ENCODE measurements at regions not wholly inside any gene's neighbourhood (a gene's known extent, or its start where the extent isn't known, plus 50 kb on each side); places are given as distances from the start of the nearest gene placed in this dataset.

GRCh38 chr9:102769307-102769706, 225.8 kb upstream of the CYLC2 start:
- H3K4me3 ChIP-seq (ENCODE audit: insufficient read depth, low read length, poor library complexity, severe bottlenecking) = no peak overlapping the region
- H2AFZ ChIP-seq (ENCODE audit: low read depth, low read length, severe bottlenecking) = no peak overlapping the region
- H4K20me1 ChIP-seq (ENCODE audit: low read depth, low read length) = no peaks in the 10 kb centered on the region
- TF ChIP-seq EZH2phosphoT487 (conservative IDR thresholded peaks at IDR 0.05; ENCODE audit: low read length) (no peak), CTCF (IDR thresholded peaks at IDR 0.05; ENCODE audit: insufficient read depth, low read length, poor library complexity, severe bottlenecking) (no peak)
- H3F3A ChIP-seq (ENCODE audit: insufficient read depth) = no peaks in the 10 kb centered on the region
- no peaks in the 10 kb centered on the region for H3K79me2 ChIP-seq (ENCODE audit: insufficient read depth, low read length)
- no peaks in the 10 kb centered on the region for H3K27me3 ChIP-seq (ENCODE audit: low read length)
- no peaks in the 10 kb centered on the region for H3K36me3 ChIP-seq (ENCODE audit: low read length)
- H3K4me2 ChIP-seq (ENCODE audit: low read depth, low read length, poor library complexity, severe bottlenecking) = no peak overlapping the region
- H3K9me3 ChIP-seq (ENCODE audit: insufficient read depth, low read length) = no peaks in the 10 kb centered on the region
- H3K9me2 ChIP-seq (replicated peaks; ENCODE audit: insufficient read depth, low read length) = no peaks in the 10 kb centered on the region; the same call in 1 of the 2 replicates
- H3K27ac ChIP-seq (ENCODE audit: low read depth, low read length) = no peak overlapping the region
- no peak overlapping the region for H3K9ac ChIP-seq (ENCODE audit: low read length)

- no peaks in the 10 kb centered on the region for H3K79me2 ChIP-seq (ENCODE audit: insufficient read depth, low read length)
- H3F3A ChIP-seq (ENCODE audit: insufficient read depth) = no peaks in the 10 kb centered on the region
- H2AFZ ChIP-seq (ENCODE audit: low read depth, low read length, severe bottlenecking) = no peak overlapping the region
- H3K9me2 ChIP-seq (replicated peaks; ENCODE audit: insufficient read depth, low read length) = no peaks in the 10 kb centered on the region; the same call in 1 of the 2 replicates
- H3K9ac ChIP-seq (ENCODE audit: low read length) = no peak overlapping the region
- H4K20me1 ChIP-seq (ENCODE audit: low read depth, low read length) = no peaks in the 10 kb centered on the region
- H3K36me3 ChIP-seq (ENCODE audit: low read length) = no peaks in the 10 kb centered on the region
- H3K27me3 ChIP-seq (ENCODE audit: low read length) = no peaks in the 10 kb centered on the region
- no peak overlapping the region for H3K4me3 ChIP-seq (ENCODE audit: insufficient read depth, low read length, poor library complexity, severe bottlenecking)
- TF ChIP-seq CTCF (IDR thresholded peaks at IDR 0.05; ENCODE audit: insufficient read depth, low read length, poor library complexity, severe bottlenecking) (no peak), EZH2phosphoT487 (conservative IDR thresholded peaks at IDR 0.05; ENCODE audit: low read length) (no peak)
- H3K9me3 ChIP-seq (ENCODE audit: insufficient read depth, low read length) = no peaks in the 10 kb centered on the region
- H3K27ac ChIP-seq (ENCODE audit: low read depth, low read length) = no peak overlapping the region
- H3K4me2 ChIP-seq (ENCODE audit: low read depth, low read length, poor library complexity, severe bottlenecking) = no peak overlapping the region
Measured at GRCh38 chr9:102768002-102768401, 227.1 kb upstream of the CYLC2 start.

- Histone ChIP-seq H3K9me2 (replicated peaks; ENCODE audit: insufficient read depth, low read length) (no peaks in the 10 kb centered on the region; the same call in 1 of the 2 replicates), H3K36me3 (ENCODE audit: low read length) (no peaks in the 10 kb centered on the region), H3K4me3 (ENCODE audit: insufficient read depth, low read length, poor library complexity, severe bottlenecking) (no peak overlapping the region), H3K79me2 (ENCODE audit: insufficient read depth, low read length) (no peaks in the 10 kb centered on the region), H4K20me1 (ENCODE audit: low read depth, low read length) (no peaks in the 10 kb centered on the region), H3K27me3 (ENCODE audit: low read length) (no peaks in the 10 kb centered on the region), H3K4me2 (ENCODE audit: low read depth, low read length, poor library complexity, severe bottlenecking) (no peak overlapping the region), H3K9ac (ENCODE audit: low read length) (no peak overlapping the region), H3K9me3 (ENCODE audit: insufficient read depth, low read length) (no peaks in the 10 kb centered on the region), H2AFZ (ENCODE audit: low read depth, low read length, severe bottlenecking) (no peak overlapping the region), H3F3A (ENCODE audit: insufficient read depth) (no peaks in the 10 kb centered on the region), H3K27ac (ENCODE audit: low read depth, low read length) (no peak overlapping the region)
- TF ChIP-seq CTCF (IDR thresholded peaks at IDR 0.05; ENCODE audit: insufficient read depth, low read length, poor library complexity, severe bottlenecking) = no peak
- TF ChIP-seq EZH2phosphoT487 (conservative IDR thresholded peaks at IDR 0.05; ENCODE audit: low read length) = no peak
Measured at GRCh38 chr9:102767076-102767475, 228.1 kb upstream of the CYLC2 start.
